ENCODE measurements at regions not wholly inside any gene's neighbourhood (a gene's known extent, or its start where the extent isn't known, plus 50 kb on each side); places are given as distances from the start of the nearest gene placed in this dataset.

- no peak overlapping the region for H3K4me3 ChIP-seq (ENCODE audit: low read depth, low read length)
- CTCF ChIA-PET: no interaction called here
- no peak for TF ChIP-seq CTCF (IDR thresholded peaks at IDR 0.05; ENCODE audit: insufficient read depth, low read length, missing control alignments)
- DNase-seq (ENCODE audit: low read depth, low spot score): no peak
- POLR2A ChIA-PET: no interaction called here
Measured at GRCh38 chr1:239707615-239708014, 321.2 kb downstream of the CHRM3 start.

- TF ChIP-seq CTCF (IDR thresholded peaks at IDR 0.05; ENCODE audit: insufficient read depth, low read length, missing control alignments): no peak
- ChIA-PET CTCF (no interaction called here), POLR2A (no interaction called here)
- H3K4me3 ChIP-seq (ENCODE audit: low read depth, low read length): no peak overlapping the region
- DNase-seq (ENCODE audit: low read depth, low spot score): no peak
Measured at GRCh38 chr1:239708622-239709021, 322.3 kb downstream of the CHRM3 start.

- DNase-seq (ENCODE audit: low read depth, low spot score): no peak
- no peak overlapping the region for H3K4me3 ChIP-seq (ENCODE audit: low read depth, low read length)
- ChIA-PET POLR2A (no interaction called here), CTCF (no interaction called here)
- no peak for TF ChIP-seq CTCF (IDR thresholded peaks at IDR 0.05; ENCODE audit: insufficient read depth, low read length, missing control alignments)
Measured at GRCh38 chr1:239711768-239712167, 325.4 kb downstream of the CHRM3 start.

GRCh38 chr1:239717097-239717917, 330.9 kb downstream of the CHRM3 start:
- CTCF ChIA-PET: no interaction called here
- POLR2A ChIA-PET: no interaction called here
- no peak for TF ChIP-seq CTCF (IDR thresholded peaks at IDR 0.05; ENCODE audit: insufficient read depth, low read length, missing control alignments)
- H3K4me3 ChIP-seq (ENCODE audit: low read depth, low read length): no peak overlapping the region
- DNase-seq (ENCODE audit: low read depth, low spot score): no peak

- CTCF ChIA-PET: interaction anchor here (0.6 kb wide), 1 partner anchor 440 kb away, joined by 3 read pairs; no protein-coding TSS in a partner anchor
- no peak for TF ChIP-seq CTCF (IDR thresholded peaks at IDR 0.05; ENCODE audit: insufficient read depth, low read length, missing control alignments)
- no peak for DNase-seq (ENCODE audit: low read depth, low spot score)
- no peak overlapping the region for H3K4me3 ChIP-seq (ENCODE audit: low read depth, low read length)
- POLR2A ChIA-PET: no interaction called here
Measured at GRCh38 chr1:239717918-239718184, 331.5 kb downstream of the CHRM3 start.

- H3K4me3 ChIP-seq (ENCODE audit: low read depth, low read length): no peak overlapping the region
- TF ChIP-seq CTCF (IDR thresholded peaks at IDR 0.05; ENCODE audit: insufficient read depth, low read length, missing control alignments): no peak
- ChIA-PET CTCF (interaction anchor here (0.6 kb wide), 1 partner anchor 441 kb away, joined by 3 read pairs; no protein-coding TSS in a partner anchor), POLR2A (no interaction called here)
- no peak for DNase-seq (ENCODE audit: low read depth, low spot score)
Measured at GRCh38 chr1:239718571-239718970, 332.2 kb downstream of the CHRM3 start.
